Ovary (tissue), 7 donors: ENCODE measurements at regions not wholly inside any gene's neighbourhood (a gene's known extent, or its start where the extent isn't known, plus 50 kb on each side); places are given as distances from the start of the nearest gene placed in this dataset.

Experiments
- DNase-seq, 5 donors: peaks; one replicate each; pipeline ENCODE4 v3.0.0-alpha.2; 2019 to 2020
- H3K27ac ChIP-seq, 2 donors: fragments of 200-600 bp; one replicate each; pipeline versions ENCODE4 v1.5.1 to v1.8.0; 2019 to 2022
- H3K27me3 ChIP-seq: fragments of 200-600 bp; one replicate; pipeline ENCODE4 v1.8.0; 2022
- H3K36me3 ChIP-seq: fragments of 200-600 bp; sonication (generic); one replicate; pipeline ENCODE4 v1.5.1; 2019
- H3K4me1 ChIP-seq: one replicate; pipeline ENCODE4 v1.8.1; 2013; ENCODE audit warnings: mild to moderate bottlenecking, moderate library complexity; ENCODE audit not compliant: insufficient read depth
- H3K4me3 ChIP-seq: fragments of 200-600 bp; sonication (generic); one replicate; pipeline ENCODE4 v1.5.1; 2017
- H3K9me3 ChIP-seq, 2 donors: fragments of 200-600 bp in 1 of 2; sonication (generic) in 1 of 2; one replicate each; pipeline versions ENCODE4 v1.5.1 to v1.8.1; 2013 to 2019; ENCODE audit warnings: mild to moderate bottlenecking in 1 of 2, moderate library complexity in 1 of 2
- CTCF ChIP-seq, 3 donors: fragments of 450-650 bp in 2 of 3; fragments of 200-600 bp in 1 of 3; IDR thresholded peaks; one replicate each; pipeline versions ENCODE4 v1.5.1 to v1.8.0; 2016 to 2022; ENCODE audit warnings: antibody characterized with exemption in 3 of 3, mild to moderate bottlenecking in 1 of 3
- EP300 ChIP-seq: sonication (generic); formaldehyde crosslinking; IDR thresholded peaks from one replicate; pipeline ENCODE4 v1.6.1; 2017; ENCODE audit warnings: antibody characterized with exemption
- POLR2A ChIP-seq: fragments of 450-650 bp; IDR thresholded peaks from one replicate; pipeline ENCODE4 v1.6.1; 2017; ENCODE audit warnings: antibody characterized with exemption, mild to moderate bottlenecking, moderate library complexity
- WGBS, 3 donors: extraction: QIAGEN DNeasy Blood & Tissue Kit in 1 of 3; methylation state at CpG; one replicate each; pipeline versions ENCODE4 v1.1.5 to v1.1.7; 2013 to 2017; 5-methylcytosine and 5-hydroxymethylcytosine counted together
- intact Hi-C, 4 donors: fragments of 100-400 bp; cut with DNase I; formaldehyde crosslinking; loops; one replicate each; pipeline versions ENCODE4 v1.11.0 to v1.15.1; 2022 to 2023
- donor health status: DM: no; HTN: no; CAD: no; lungs with moderate emphysema.
- donor health status: DM: no; HTN: no; CAD: no.
- donor health status: Bipolar disorder and iron deficiency.
- donor health status: DM: no; HTN: no; CAD: no.
- donor health status: DM: yes; HTN: yes; CAD: no.

GRCh38 chr2:8197101-8197500, 484.8 kb upstream of the ID2 start:
- no peak overlapping the region for H3K4me3 ChIP-seq
- no peaks in the 10 kb centered on the region for H3K27me3 ChIP-seq
- H3K9me3 ChIP-seq: no peaks in the 10 kb centered on the region
- DNase-seq: no peak
- H3K36me3 ChIP-seq: no peaks in the 10 kb centered on the region
- TF ChIP-seq EP300 (no peak), CTCF (IDR thresholded peaks at IDR 0.05) (no peak), POLR2A (no peak)
- no peak overlapping the region for H3K27ac ChIP-seq
- intact Hi-C loops: no loop called here
- WGBS, 3 donors: 91 to 98% (median 94%) methylated on average over 4 of the region's 4 CpGs
- H3K4me1 ChIP-seq: no peaks in the 10 kb centered on the region

- intact Hi-C loops: no loop called here
- no peaks in the 10 kb centered on the region for H3K4me1 ChIP-seq
- no peaks in the 10 kb centered on the region for H3K36me3 ChIP-seq
- no peak overlapping the region for H3K27ac ChIP-seq
- no peak for TF ChIP-seq POLR2A
- TF ChIP-seq EP300: no peak
- TF ChIP-seq CTCF (IDR thresholded peaks at IDR 0.05): no peak
- no peak for DNase-seq
- H3K9me3 ChIP-seq: no peaks in the 10 kb centered on the region
- no peaks in the 10 kb centered on the region for H3K27me3 ChIP-seq
- 93 to 98% (median 98%) methylated on average over 1 of the region's 1 CpG for WGBS, 3 donors
- no peak overlapping the region for H3K4me3 ChIP-seq
Measured at GRCh38 chr2:8197825-8198224, 484.0 kb upstream of the ID2 start.

GRCh38 chr2:8198766-8199382, 483.0 kb upstream of the ID2 start:
- no peak for TF ChIP-seq CTCF (IDR thresholded peaks at IDR 0.05)
- TF ChIP-seq EP300: no peak
- TF ChIP-seq POLR2A: no peak
- intact Hi-C loops: no loop called here
- H3K27ac ChIP-seq: no peak overlapping the region
- DNase-seq: no peak
- H3K9me3 ChIP-seq: no peaks in the 10 kb centered on the region
- no peak overlapping the region for H3K4me3 ChIP-seq
- H3K27me3 ChIP-seq: no peaks in the 10 kb centered on the region
- 86 to 92% (median 87%) methylated on average over 1 of the region's 1 CpG for WGBS, 3 donors
- no peaks in the 10 kb centered on the region for H3K36me3 ChIP-seq
- H3K4me1 ChIP-seq: no peaks in the 10 kb centered on the region

GRCh38 chr2:8202132-8202531, 479.7 kb upstream of the ID2 start:
- TF ChIP-seq CTCF (IDR thresholded peaks at IDR 0.05): no peak
- no peak for TF ChIP-seq EP300
- Histone ChIP-seq H3K27ac (no peak overlapping the region), H3K9me3 (no peaks in the 10 kb centered on the region), H3K4me3 (no peak overlapping the region), H3K36me3 (no peaks in the 10 kb centered on the region), H3K4me1 (no peaks in the 10 kb centered on the region), H3K27me3 (no peaks in the 10 kb centered on the region)
- WGBS, 3 donors: 93 to 95% (median 94%) methylated on average over 7 of the region's 7 CpGs
- no peak for DNase-seq
- intact Hi-C loops: no loop called here
